SU-DHL-6 (cell line): ENCODE measurements at regions not wholly inside any gene's neighbourhood (a gene's known extent, or its start where the extent isn't known, plus 50 kb on each side); places are given as distances from the start of the nearest gene placed in this dataset.

Experiments used
- CTCF ChIP-seq: fragments of 200-600 bp; sonication (generic); IDR thresholded peaks from one replicate; pipeline ENCODE4 v1.5.1; 2017; ENCODE audit warnings: antibody characterized with exemption, mild to moderate bottlenecking, low read length, moderate library complexity; ENCODE audit not compliant: insufficient read depth, poor library complexity, severe bottlenecking
- EZH2phosphoT487 ChIP-seq: fragments of 200-600 bp; sonication (generic), shearing (Covaris generic); conservative IDR thresholded peaks from 2 replicates; pipeline ENCODE4 v1.6.1; 2018; ENCODE audit warnings: mild to moderate bottlenecking, antibody characterized with exemption, low read length, moderate library complexity, mixed read lengths

GRCh38 chr17:59485015-59485414 lies 80.4 kb upstream of the DHX40 start:
- TF ChIP-seq CTCF (no peak), EZH2phosphoT487 (no peak)
